Transverse colon (tissue), 4 donors: ENCODE measurements at regions not wholly inside any gene's neighbourhood (a gene's known extent, or its start where the extent isn't known, plus 50 kb on each side); places are given as distances from the start of the nearest gene placed in this dataset.

Source experiments
- CTCF ChIP-seq, 5 experiments: fragments of 200-600 bp in 3 of 5; fragments of 450-650 bp in 2 of 5; sonication (generic) in 3 of 5; IDR thresholded peaks; 1 replicate in 2 of 5; 2 replicates in 3 of 5; pipeline ENCODE4 v1.5.1; 2016 to 2017; ENCODE audit warnings: antibody characterized with exemption in 5 of 5, inconsistent platforms in 3 of 5, mild to moderate bottlenecking in 2 of 5, moderate library complexity in 1 of 5
- EP300 ChIP-seq: sonication (generic); formaldehyde crosslinking; IDR thresholded peaks from one replicate; pipeline ENCODE4 v1.6.1; 2017; ENCODE audit warnings: antibody characterized with exemption, low read depth
- POLR2A ChIP-seq: fragments of 450-650 bp; IDR thresholded peaks from one replicate; pipeline ENCODE4 v1.6.1; 2016; ENCODE audit warnings: antibody characterized with exemption, mild to moderate bottlenecking, moderate library complexity
- POLR2AphosphoS5 ChIP-seq, 3 donors: sonication (generic); formaldehyde crosslinking; IDR thresholded peaks; one replicate each; pipeline ENCODE4 v1.6.1; 2016; ENCODE audit warnings: antibody characterized with exemption in 3 of 3

- no peak for TF ChIP-seq POLR2A
- TF ChIP-seq CTCF (IDR thresholded peaks at IDR 0.05), result no peak
- TF ChIP-seq EP300, result no peak
- no peak for TF ChIP-seq POLR2AphosphoS5 (IDR thresholded peaks at IDR 0.05)
These were observed 1389.7 kb downstream of the DSC3 start for GRCh38 chr18:29652797-29653196.
